ENCODE measurements at regions not wholly inside any gene's neighbourhood (a gene's known extent, or its start where the extent isn't known, plus 50 kb on each side); places are given as distances from the start of the nearest gene placed in this dataset.

DNA sequence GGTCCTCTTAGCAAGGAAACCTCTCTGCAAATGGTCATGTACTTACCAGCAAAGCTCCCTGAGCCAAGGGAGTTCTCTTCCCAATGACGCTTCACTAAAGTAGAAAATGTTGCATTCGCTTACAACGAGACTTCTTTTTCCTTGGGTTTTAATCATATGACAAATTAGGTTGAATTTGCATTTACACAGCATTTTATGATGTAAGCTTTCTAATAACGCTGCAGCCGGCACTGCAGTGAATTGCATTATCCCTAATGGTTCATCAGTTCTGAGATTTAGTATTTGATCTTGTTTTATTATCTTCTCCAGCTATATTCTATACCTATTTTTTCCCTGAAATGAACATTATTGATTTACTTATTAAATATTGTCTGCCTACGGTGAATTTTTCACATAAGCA, 339.3 kb upstream of the PFKP start:
- DNase-seq (ENCODE audit: low read depth in 2 of 2), result no peak

GRCh38 chr10:2716596-2716995, 350.8 kb upstream of the PFKP start:
- no peak for DNase-seq (ENCODE audit: low read depth in 2 of 2)

- DNase-seq (ENCODE audit: low read depth in 2 of 2), result no peak
Observed at GRCh38 chr10:2714597-2714996, 352.8 kb upstream of the PFKP start.

- DNase-seq (ENCODE audit: low read depth in 2 of 2), result no peak
Observed at GRCh38 chr10:2703953-2704352, 363.4 kb upstream of the PFKP start.

DNA sequence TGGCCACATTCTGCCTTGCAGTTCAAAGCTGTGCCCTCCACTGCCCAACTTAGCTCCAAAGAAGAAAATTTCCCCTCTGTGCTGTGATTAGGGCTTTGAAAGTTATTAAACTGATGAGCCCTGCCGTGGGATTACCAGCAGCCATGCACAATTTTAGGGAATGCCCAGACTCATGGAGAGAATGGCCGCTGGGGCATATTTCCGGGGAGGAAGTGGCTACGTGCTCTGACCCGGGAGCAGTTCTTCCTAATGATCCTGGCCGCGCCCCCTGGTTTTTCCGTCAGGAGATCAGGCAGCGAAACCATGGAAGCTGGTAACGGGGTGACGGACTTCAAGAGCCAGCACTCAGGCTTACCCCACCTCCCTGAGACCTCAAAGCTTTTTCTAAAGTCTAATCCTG, 365.5 kb upstream of the PFKP start:
- DNase-seq (ENCODE audit: low read depth in 2 of 2), result no peak

GRCh38 chr10:2700626-2701305, 366.6 kb upstream of the PFKP start:
- DNase-seq (ENCODE audit: low read depth in 2 of 2), result no peak

DNA sequence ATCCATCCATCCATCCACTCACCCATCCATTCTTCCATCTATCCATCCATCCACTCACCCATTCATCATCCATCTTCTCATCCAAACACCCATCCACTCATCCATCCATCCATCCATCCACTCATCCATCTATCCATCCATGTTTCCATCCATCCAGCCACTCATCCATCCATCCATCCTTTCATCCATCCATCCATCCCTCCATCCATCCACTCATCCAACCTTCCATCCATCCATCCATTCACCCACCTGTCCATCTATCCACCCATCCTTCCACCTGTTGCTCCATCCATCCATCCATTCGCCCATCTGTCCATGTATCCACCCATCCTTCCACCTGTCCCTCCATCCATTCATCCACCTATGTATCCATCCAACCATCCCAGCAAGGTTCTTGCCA, 378.4 kb upstream of the PFKP start:
- no peak for DNase-seq (ENCODE audit: low read depth in 2 of 2)

DNA sequence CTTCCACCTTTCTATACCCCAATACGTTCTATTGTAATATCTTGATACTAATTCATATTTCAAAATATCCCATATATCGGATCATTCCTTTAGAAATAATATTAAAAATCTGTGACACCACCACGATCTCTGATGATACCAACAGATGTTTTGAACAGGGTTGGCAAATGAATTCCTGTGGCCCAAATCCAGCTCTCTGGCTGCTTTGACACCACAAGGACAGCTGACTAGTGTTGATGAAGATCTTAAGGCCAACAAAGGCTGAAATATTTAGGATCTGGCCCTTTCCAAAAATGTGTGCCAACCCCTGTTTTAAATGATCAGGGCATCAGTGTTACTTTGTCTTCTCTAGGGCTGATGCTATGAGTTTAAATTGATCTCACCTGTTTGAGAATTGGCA, 380.7 kb upstream of the PFKP start:
- DNase-seq (ENCODE audit: low read depth in 2 of 2), result no peak

GRCh38 chr10:2682491-2682890, 384.9 kb upstream of the PFKP start:
- no peak for DNase-seq (ENCODE audit: low read depth in 2 of 2)

- DNase-seq (ENCODE audit: low read depth in 2 of 2), result no peak
Observed at GRCh38 chr10:2681891-2682290, 385.5 kb upstream of the PFKP start.

GRCh38 chr10:2680821-2681220, 386.5 kb upstream of the PFKP start:
- no peak for DNase-seq (ENCODE audit: low read depth in 2 of 2)

- DNase-seq (ENCODE audit: low read depth in 2 of 2), result no peak
Observed at GRCh38 chr10:2679646-2680045, 387.7 kb upstream of the PFKP start.

DNA sequence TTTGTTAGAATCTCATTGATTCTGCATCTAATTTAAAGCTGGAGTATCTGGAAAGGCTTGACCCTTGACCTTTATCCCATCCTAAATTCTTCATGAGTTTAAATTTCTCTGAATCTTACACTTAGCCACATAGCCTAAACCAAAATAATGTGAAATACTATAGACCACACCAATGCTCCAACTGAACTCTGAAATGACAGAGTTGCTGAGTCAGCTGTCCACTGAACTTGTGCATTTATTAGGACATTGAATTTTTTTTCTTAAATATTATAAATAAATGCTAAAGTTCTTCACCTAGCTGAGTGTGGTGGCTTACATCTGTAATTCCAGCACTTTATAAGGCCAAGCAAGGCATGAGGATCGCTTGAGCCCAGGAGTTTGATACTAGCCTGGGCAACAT, 390.9 kb upstream of the PFKP start:
- DNase-seq (ENCODE audit: low read depth in 2 of 2), result no peak

DNA sequence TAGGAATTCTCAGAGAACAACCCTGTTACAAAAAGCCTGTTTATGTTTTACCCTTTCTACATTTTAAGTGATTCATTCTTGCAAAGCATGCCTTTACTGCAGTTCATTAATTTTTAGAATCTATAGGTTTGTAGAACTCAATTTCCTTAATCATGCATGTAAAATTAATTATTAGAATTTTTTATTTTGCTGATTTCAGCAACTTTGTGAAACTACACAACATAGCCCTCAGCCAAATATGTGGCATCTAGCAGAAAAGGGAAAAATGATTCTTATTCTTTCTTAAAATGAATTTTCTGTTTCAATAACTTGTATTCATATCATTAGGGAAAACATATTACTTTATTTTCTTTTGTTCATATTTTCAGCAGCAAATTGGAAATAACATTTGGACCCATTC, 392.9 kb upstream of the PFKP start:
- DNase-seq (ENCODE audit: low read depth in 2 of 2), result no peak

DNA sequence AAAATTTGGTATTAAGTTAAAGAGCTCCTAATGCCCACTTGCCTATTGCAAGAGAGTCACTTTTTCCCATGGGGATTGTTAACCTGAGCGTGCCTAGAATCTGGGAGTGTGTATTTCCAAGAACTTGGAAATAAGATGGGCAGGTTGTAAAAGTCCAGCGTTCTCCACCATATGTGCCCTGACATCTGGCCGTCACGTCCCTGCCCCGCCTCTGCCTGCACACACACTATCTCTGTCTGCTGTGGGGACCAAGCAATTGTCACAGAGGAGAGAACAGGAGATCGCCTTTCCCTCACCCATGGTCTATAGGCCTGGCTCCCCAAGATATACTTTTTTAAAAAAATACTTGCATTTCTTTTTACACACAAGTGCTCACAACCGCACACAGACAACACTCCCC, 396.5 kb upstream of the PFKP start:
- DNase-seq (ENCODE audit: low read depth in 2 of 2), result no peak

- DNase-seq (ENCODE audit: low read depth in 2 of 2), result no peak
Observed at GRCh38 chr10:2665772-2666171, 401.6 kb upstream of the PFKP start.

DNA sequence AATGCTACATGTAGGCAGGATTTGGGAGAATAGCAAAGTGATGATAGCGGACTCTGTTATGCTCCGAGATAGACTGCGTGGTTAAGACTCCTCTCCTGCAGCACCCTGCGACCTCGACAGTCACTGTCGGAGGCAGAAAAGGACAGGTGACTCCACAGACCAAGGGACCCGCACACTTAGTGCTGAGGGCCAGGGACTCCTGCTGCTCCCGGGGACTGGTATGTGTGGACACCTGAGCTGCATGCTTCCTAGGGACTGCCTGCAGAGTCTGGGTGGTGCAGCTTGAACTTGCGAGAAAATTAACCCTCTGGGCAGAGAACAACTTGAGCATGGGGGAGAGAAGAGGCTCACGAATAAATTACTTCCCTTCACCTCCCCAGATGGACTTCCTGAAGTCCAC, 407.1 kb upstream of the PFKP start:
- DNase-seq (ENCODE audit: low read depth in 2 of 2), result no peak

- DNase-seq (ENCODE audit: low read depth in 2 of 2), result no peak
Observed at GRCh38 chr10:2659660-2660209, 407.6 kb upstream of the PFKP start.

DNA sequence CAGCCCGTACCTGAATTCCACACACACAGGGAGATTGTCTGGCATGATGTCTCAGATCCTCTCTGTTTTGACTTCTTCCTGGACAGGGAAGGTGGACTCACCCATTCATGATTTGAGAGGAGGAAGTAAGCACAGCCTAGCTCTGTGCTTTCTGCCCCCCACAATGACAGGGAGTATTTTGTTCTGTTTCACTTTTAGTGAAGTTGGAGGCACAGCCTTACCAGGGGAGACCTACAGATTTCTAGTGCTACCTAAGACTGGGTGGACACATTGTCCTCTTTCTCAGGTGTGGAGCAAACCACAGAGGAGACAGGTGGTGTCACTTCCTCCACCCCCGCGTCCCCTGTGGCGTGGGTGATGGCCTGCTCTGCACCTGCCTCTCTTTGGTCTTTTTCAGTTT, 408.6 kb upstream of the PFKP start:
- no peak for DNase-seq (ENCODE audit: low read depth in 2 of 2)

DNA sequence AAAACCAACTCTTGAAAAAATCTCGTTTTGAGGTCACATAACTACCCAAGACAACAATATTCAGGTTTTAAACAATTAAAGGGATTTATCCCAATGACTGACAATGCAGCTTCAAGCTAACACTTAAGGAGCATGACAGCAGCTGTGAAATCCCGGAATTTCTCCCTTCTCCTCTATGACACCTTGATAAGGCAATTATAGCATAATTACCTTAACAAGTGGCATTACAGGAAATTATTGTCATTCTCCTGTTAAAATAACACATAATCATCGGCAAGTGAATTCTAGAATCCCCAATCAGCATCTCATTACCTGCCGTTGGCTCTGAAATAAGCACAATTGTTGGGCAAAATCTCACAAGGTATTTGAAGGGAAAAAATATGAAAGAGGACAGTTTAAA, 417.0 kb upstream of the PFKP start:
- DNase-seq (ENCODE audit: low read depth in 2 of 2), result no peak

DNA sequence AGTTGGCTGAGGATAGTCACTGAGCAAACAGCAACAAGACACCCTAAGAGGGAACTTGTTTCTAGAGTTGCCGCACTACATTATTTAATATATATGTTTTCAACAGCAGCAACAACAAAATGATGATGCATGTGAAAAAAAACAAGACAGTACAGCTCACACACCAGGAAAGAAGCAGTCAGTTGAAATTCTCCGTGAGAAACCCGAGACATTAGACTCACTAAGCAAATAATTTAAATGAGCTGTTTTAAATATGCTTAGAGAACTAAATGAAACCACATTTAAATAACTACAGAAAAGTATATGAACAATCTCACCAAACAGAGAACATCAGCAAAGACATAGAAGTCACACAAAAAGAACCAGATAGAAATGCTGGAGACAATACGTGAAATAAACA, 426.3 kb upstream of the PFKP start:
- DNase-seq (ENCODE audit: low read depth in 2 of 2), result no peak

GRCh38 chr10:2633630-2634029, 433.7 kb upstream of the PFKP start:
- DNase-seq (ENCODE audit: low read depth in 2 of 2), result no peak

DNA sequence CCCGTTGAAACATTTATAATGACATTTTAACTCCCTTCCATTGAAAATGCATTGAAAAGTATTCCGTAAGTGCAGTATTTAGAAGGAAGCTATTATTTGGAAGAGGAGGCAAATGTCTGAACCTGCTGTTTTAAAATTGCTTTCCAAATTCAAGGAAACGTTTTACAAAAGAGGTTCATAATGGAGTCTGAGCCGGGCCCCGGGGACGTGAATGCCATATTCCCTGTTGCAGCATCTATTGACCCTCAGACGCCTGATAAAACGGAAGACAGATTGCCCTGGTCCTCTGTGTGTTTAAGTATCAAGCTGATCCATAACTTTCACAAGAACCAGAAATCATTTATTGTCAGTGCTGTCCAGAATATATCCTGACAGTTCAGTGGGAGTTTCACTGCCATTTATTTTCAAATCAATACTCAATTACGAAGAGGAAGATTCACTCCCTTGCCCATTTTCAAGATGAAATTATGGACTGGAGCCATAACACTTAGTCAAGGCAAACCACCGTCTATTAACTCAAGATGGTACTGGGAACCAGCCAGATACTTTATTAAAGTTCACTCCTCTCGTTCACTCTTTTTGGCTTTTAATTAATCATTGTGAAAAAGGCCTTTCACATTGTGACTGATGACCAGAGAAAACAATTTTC, 435.7 kb upstream of the PFKP start:
- no peak for DNase-seq (ENCODE audit: low read depth in 2 of 2)

- DNase-seq (ENCODE audit: low read depth in 2 of 2), result no peak
Observed at GRCh38 chr10:2628705-2629104, 438.6 kb upstream of the PFKP start.

All from activated CD8-positive, alpha-beta memory T cell treated with anti-CD3 and anti-CD28 coated beads for 4 hours (primary cell).